ENCODE measurements at regions not wholly inside any gene's neighbourhood (a gene's known extent, or its start where the extent isn't known, plus 50 kb on each side); places are given as distances from the start of the nearest gene placed in this dataset.

DNA sequence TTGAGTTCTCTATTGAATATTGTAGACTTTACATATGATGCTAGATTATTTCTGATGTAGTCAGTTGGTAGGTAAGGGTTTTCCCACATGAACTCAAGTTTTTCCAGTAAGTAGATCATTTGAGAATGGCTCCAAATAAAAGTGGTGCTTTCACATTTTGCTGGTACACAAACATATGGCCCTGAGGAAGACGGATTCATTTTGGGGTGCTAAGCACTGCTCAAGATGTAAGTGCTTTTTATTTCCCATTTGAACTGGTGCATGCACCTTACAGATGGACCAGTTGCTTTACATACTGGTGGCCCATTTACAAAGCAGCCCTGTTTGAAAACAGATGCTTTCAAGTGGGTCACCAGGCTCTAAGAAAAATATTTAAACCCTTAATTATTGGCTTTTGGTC is 266.7 kb downstream of the MEIS1 start:
- in situ Hi-C loops (cut with HindIII; ENCODE audit: low pct_unique_long_range_greater_than_20kb, low sequenced_read_pairs), result no loop called here
- no peak for DNase-seq (ENCODE audit: low read depth)

DNA sequence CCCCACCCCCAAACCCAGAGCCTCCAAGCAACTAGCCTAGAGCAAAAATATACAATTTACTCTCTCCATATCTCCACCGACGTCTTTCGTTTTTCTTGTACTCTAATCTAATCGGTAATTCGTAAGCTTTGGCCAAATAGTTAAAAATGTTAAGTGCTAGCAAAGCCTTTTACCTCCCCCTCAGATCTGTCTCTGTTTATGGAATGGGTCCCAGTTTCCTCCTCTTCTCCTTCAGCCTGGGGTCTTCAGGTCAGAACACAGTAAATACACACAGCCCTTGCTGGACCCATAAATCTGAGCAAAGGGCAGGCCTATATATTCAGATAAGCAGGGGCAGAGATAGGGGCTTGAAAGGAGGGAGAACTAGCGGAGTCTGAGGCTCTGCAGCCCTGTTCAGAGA is 267.4 kb downstream of the MEIS1 start:
- DNase-seq (ENCODE audit: low read depth), result no peak
- in situ Hi-C loops (cut with HindIII; ENCODE audit: low pct_unique_long_range_greater_than_20kb, low sequenced_read_pairs), result no loop called here

DNA sequence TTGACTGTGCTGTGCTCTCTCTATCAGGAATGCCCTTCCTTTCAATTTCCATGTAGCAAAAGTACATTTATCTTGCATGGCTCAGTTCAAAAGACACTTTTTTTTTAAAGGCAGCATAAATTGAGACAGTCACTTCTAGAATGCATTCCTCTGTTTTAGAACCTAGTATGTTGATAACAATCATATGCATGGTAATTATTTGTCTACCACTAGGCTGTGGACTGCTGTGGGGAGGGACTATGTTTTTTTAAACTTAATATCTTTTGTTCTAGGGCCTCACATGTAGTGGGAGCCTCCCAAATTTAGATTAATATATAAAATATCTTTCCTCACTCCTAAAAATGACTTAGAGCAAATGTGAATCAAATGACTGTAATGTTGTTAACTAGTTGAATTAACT is 269.9 kb downstream of the MEIS1 start:
- DNase-seq (ENCODE audit: low read depth), result no peak
- in situ Hi-C loops (cut with HindIII; ENCODE audit: low pct_unique_long_range_greater_than_20kb, low sequenced_read_pairs), result no loop called here

DNA sequence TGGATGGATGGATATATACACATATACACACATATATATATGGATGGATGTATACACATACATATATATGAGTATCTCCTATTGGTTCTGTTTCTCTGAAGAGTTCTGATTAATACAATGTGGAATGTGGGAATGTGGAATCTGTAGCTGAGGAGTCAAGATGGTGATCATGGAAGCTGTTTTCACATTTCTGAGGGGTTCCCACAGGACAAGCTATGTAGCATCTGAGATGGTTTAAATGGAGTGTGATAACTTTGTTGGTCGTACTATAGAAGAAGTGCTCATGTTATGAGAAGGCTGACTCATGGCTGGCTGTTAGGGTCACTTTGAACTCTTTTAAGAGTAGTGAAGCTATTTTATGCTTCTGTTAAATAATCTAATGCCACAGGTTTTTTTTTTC is 279.7 kb downstream of the MEIS1 start:
- in situ Hi-C loops (cut with HindIII; ENCODE audit: low pct_unique_long_range_greater_than_20kb, low sequenced_read_pairs), result no loop called here
- DNase-seq (ENCODE audit: low read depth), result no peak

DNA sequence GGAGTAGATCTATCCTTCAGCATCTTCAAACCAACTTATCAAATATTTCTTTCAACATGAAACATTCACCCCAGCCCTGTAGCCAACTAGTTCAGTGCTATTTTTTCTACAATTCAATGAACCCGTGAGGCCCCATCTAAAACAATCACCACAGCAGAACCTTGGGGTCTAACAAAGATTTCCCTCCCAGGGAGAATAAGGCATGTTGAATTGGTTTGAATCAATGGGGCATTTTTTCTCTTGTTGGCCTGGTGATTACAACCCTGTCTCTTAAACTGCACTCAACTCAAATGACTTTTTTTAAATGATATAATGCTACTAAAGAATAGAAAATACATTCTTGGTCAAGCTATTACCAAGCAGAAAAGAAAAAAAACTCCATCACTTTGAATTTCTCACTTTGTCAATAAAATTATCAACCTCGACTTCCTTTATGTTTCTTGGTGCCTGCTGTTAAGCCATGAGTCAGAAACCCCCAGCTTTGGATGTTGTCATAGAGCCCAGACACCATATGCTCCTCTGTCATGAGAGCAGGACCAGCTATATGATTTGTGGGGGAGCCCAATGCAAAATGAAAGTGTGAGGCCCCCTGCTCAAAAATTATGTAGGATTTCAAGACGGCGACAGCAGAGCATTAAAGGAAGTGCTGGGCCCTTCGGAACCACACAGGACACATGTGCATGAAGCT is 282.4 kb downstream of the MEIS1 start:
- DNase-seq (ENCODE audit: low read depth), result no peak
- in situ Hi-C loops (cut with HindIII; ENCODE audit: low pct_unique_long_range_greater_than_20kb, low sequenced_read_pairs), result no loop called here

DNA sequence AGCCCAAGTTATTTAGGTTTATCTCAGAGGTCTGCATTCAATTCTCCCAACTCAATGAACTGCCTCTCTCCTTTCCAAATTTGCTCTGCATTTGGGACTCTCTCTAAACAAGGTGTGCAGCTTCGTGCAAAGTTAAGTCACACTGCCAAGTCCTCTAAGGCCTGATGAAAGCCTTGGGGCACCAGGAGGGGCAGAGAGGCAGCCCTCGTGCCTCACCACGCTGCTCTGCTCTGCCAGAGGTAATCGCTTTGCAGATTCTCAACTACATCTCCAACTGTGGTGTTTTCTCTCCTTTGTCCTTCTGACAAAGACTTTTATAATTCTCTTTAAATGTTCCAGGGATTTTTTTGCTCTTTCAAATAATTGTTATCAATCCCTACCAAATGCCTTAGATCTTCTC is 283.0 kb downstream of the MEIS1 start:
- in situ Hi-C loops (cut with HindIII; ENCODE audit: low pct_unique_long_range_greater_than_20kb, low sequenced_read_pairs), result no loop called here
- DNase-seq (ENCODE audit: low read depth), result no peak

DNA sequence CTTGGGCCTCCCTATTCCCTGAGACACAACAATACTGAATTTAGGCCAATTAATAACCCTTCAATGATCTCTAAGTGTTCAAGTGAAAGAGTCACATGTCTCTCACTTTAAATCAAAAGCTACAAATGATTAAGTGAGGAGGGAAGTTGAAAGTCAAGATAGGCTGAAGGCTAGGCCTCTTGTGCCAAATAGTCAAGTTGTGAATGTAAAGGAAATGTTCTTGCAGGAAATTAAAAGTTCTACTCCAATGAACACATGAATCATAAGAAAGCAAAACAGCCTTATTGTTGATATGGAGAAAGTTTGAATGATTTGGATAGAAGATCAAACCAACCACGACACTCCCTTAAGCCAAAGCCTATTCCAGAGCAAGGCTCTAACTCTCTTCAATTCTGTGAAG is 286.9 kb downstream of the MEIS1 start:
- peak; percentile 52 for DNase-seq (ENCODE audit: low read depth)
- in situ Hi-C loops (cut with HindIII; ENCODE audit: low pct_unique_long_range_greater_than_20kb, low sequenced_read_pairs), result no loop called here

DNA sequence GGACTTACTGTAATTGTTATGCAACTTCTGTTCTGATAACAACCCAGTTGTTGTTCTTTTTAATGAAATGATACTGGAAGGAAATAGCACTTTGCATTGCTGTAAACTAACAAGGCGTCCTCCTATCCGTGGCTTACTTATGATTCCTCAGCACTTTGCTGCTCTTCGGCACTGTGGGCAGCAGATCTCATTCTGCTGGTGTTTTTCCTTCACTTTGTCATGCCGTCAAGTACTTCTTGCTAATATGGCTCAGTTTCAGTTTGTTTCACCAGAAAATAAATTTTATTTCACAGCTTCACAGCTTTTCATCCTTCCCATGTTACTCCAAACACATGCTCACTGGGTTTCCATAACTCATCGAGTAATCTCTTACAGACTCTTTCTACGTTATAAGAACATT is 289.3 kb downstream of the MEIS1 start:
- DNase-seq (ENCODE audit: low read depth), result no peak
- in situ Hi-C loops (cut with HindIII; ENCODE audit: low pct_unique_long_range_greater_than_20kb, low sequenced_read_pairs), result no loop called here

DNA sequence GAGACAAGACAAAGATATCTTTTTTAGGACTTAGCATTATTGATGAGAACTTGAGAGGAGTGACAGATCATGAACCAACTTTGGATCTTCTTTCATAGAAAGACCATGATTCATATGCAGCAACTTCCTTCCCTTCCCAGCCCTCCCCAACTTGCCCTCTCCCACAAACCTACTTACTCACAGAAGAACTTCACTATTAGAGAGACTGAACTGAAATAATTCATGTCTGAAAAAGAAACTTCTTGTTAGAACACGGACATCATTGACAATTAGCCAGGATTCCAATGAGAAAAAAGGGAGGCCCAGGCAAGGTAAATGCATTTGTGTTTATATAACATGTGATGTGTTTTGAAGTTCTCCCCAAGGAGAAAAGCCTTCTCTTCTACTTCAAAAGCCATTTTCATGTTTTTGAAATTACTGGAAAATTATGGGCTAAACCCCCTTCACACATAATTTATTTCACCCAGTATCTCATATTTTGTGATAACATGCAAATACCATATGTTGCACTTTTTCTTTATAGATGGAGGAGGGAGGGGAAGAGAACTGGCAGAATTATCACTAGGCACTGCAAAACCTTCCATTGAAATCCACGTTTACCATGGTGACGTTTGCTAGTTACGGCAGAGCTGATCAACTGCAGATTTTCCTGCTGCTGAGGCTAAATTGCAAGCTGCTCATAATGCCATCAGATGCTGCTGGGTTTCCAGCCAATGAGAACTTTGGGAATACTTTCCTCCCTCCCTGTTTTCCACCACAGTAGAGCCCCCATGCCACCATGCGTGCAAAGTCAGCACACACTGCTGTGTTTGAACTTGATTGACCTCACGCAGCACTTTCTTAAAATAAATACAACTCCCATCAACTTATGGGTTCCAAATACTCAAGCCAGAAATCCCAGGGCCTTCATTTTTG is 294.7 kb downstream of the MEIS1 start:
- in situ Hi-C loops (cut with HindIII; ENCODE audit: low pct_unique_long_range_greater_than_20kb, low sequenced_read_pairs), result no loop called here
- DNase-seq (ENCODE audit: low read depth), result no peak

DNA sequence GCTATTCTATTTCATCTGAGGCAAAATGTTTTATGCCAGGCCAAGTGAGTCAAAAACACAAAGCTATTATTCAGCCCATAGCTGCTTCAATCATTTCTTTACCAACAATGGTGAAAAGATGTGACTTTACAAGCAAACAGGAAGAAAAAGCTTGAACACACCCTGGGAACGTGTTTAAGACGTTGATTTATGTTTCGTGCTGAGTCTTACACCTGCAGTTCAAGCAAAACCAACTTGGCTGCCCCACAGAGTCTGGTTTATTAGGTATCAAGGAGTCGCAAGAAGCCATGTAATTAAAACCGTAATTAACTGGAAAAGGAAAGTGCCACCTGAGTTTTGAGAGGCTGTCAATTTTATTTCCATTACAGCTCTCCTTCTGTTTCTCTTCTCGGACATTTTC is 295.5 kb downstream of the MEIS1 start:
- no peak for DNase-seq (ENCODE audit: low read depth)
- in situ Hi-C loops (cut with HindIII; ENCODE audit: low pct_unique_long_range_greater_than_20kb, low sequenced_read_pairs), result no loop called here

DNA sequence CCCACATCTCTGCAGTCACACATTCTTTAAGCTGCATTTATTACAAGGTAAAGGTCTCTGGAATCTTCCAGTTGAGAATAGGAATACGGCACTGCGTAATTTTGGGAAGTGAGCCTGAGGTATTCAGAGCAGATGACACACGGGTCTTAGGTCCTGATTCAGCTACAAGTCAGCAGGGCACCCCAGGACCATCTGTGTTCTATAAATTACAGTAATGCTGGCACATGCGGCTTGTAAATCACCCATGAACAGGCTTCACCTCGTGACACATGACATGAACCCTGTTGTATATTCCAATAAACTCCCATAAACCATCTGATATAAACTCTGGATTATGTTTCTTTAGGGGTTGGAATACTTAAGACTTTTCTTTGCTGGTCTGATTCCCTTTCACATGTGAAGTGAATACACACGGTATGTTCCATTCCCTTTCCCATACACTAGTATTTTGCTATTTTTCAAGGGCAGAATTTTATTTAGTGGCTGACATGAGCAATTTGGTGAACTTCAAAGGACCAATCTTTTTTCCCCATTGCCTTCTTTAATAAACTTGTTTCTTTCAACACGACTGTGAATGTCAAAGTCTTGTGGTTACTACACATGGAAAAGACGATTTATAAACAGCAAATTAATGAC is 298.6 kb downstream of the MEIS1 start:
- in situ Hi-C loops (cut with HindIII; ENCODE audit: low pct_unique_long_range_greater_than_20kb, low sequenced_read_pairs), result no loop called here
- DNase-seq (ENCODE audit: low read depth), result no peak

DNA sequence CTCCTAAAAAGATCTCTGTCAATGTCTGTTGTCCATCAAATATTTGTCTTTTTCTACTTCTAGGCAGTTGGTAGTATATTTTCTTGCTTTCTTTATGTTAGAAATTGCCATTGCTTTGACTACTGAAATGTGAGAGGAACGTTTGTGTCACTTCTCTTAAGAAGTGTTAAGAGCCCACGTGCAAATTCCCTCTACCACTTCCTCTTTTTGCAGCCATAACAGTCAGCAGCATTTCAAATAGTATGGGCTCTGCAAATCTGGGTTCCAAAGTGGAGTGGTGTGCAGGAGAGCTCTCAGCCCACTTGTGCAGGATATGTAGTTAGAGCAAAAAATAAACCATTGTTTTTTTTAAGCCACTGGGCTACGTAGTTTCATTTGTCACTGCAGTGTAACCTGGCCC is 314.0 kb downstream of the MEIS1 start:
- in situ Hi-C loops (cut with HindIII; ENCODE audit: low pct_unique_long_range_greater_than_20kb, low sequenced_read_pairs), result no loop called here
- DNase-seq (ENCODE audit: low read depth), result no peak

DNA sequence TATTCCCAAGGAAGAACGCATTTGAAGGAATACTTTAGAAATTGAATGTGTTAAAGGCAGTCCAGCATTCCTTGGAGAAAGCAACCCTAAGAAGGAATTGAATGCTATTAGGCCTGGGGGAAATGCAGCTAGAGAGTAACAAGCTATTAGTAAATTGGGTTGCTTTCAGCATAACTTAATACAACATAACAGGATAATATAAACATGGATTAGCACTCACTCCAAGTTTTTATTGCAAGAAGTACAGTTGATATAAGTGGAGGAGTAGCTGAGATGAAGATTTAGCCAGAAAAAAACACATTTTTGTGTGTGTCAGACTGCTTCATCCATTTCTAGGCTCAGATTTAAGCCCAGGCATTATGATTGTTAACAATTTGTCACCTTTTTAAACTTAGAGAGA is 314.6 kb downstream of the MEIS1 start:
- DNase-seq (ENCODE audit: low read depth), result no peak
- in situ Hi-C loops (cut with HindIII; ENCODE audit: low pct_unique_long_range_greater_than_20kb, low sequenced_read_pairs), result no loop called here

DNA sequence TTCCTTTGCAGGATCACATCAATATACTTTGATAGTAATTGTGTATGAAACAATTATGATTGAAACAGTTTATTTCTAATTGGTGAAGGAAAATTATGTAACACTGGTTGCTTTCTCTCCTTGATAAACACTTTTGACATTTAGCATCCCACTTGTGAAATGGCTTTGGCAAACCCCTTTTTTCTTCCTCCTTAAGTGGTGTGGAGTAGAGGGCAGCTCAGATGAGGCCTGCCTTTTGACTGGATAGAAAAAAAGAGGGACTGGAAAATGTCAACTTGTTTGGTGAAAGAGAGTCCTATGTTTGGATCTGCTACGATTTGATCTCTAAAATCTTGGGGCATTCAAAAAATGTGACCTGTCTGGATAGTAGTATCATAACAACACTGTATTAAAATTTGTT is 318.3 kb downstream of the MEIS1 start:
- in situ Hi-C loops (cut with HindIII; ENCODE audit: low pct_unique_long_range_greater_than_20kb, low sequenced_read_pairs), result no loop called here
- no peak for DNase-seq (ENCODE audit: low read depth)

DNA sequence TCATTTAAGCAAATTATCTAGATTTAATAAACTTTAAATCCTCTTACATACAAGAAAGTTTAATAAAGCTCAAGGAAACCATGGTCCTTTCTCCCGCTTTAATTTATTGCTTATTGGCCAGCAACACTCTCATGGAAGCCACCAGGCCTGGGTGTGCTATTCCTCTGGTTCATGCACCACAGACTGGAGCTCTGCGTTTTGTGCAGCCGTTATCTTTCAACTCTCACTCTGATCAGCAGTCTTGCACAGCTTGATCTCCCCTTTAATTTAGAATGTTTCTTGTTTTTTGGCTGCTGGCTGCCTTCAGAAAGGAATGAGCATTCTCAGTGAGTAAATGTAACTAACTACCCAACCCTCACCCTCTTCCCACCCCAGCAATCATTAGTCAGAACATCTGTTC is 318.7 kb downstream of the MEIS1 start:
- in situ Hi-C loops (cut with HindIII; ENCODE audit: low pct_unique_long_range_greater_than_20kb, low sequenced_read_pairs), result no loop called here
- no peak for DNase-seq (ENCODE audit: low read depth)

DNA sequence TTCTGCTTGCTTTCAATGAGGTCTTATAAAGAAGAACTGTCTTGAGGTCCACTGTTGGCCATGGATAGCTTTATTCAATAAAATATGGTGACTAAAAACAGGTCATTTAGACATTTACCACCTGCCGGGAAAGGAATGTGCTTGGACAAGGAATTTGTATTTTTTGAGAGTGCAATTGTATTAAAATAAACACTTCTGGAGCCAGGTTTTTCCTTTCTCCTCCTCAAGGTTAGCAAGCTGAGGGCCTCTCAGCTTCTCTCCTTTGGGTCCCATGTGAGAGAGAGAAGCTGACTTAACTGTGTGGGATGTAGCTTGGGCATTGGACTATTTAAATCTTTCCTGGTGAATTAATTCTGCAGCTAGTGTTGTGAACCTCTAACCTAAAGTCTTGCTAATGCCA is 321.0 kb downstream of the MEIS1 start:
- no peak for DNase-seq (ENCODE audit: low read depth)
- in situ Hi-C loops (cut with HindIII; ENCODE audit: low pct_unique_long_range_greater_than_20kb, low sequenced_read_pairs), result no loop called here

DNA sequence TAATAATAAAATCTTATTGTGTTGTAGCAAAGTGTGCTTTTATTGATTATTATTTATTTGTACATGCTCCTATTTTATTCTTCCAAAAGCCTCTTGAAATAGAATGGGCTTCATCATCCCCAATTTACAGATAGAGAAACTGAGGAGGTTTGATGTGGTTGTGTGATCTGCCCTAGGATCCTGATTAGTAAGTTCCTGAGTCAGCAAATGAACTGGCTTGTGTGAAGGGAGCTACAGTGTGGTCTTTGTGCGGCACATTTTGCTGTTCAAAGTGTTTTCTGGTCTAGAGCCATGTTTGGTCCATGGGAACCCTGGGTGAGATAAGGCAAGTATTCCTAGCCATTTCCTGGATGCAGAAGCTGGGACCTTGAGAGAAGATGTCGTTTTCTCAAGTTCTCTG is 326.9 kb downstream of the MEIS1 start:
- no peak for DNase-seq (ENCODE audit: low read depth)
- in situ Hi-C loops (cut with HindIII; ENCODE audit: low pct_unique_long_range_greater_than_20kb, low sequenced_read_pairs), result no loop called here

DNA sequence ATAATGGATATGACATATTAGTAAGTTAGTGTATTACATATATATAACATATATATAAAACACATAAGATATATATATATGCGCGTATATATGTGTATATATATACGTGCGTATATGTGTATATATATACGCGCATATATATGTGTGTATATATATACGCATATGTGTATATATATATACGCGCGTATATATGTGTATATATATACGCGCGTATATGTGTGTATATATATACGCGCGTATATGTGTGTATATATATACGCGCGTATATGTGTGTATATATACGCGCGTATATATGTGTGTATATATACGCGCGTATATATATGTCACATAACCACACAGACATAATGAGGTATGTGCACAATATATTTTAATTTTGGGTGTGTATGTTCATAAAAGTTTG is 327.8 kb downstream of the MEIS1 start:
- in situ Hi-C loops (cut with HindIII; ENCODE audit: low pct_unique_long_range_greater_than_20kb, low sequenced_read_pairs), result no loop called here

DNA sequence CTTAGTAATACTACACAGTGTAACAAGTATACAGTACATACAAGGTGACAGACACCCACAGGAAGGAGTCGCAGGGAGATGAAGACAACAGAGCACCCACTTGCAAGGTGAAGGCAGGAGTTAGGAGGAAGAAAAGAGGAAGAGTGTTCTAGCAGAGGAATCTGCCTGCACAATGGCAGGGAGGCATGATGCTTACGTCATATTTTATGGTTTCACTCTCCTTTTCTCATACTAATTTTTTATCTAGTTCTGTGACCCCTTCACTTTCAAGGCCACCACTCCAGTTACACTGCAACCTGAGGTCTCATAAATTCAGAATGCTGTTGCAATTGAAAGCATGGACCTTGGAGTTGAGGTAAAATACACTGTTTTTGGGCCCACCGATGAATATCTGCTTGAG is 331.7 kb downstream of the MEIS1 start:
- in situ Hi-C loops (cut with HindIII; ENCODE audit: low pct_unique_long_range_greater_than_20kb, low sequenced_read_pairs), result no loop called here
- DNase-seq (ENCODE audit: low read depth), result no peak

More for the DNA sequence above, 327.8 kb downstream of the MEIS1 start:
- DNase-seq (ENCODE audit: low read depth), result no peak

Measured in Caki2 (cell line).